GM19238 (cell line): ENCODE measurements at regions not wholly inside any gene's neighbourhood (a gene's known extent, or its start where the extent isn't known, plus 50 kb on each side); places are given as distances from the start of the nearest gene placed in this dataset.

Experiments used
- DNase-seq: peaks from one replicate; pipeline ENCODE4 v3.0.0; 2011; ENCODE audit warnings: low spot score; ENCODE audit not compliant: insufficient read length

DNA sequence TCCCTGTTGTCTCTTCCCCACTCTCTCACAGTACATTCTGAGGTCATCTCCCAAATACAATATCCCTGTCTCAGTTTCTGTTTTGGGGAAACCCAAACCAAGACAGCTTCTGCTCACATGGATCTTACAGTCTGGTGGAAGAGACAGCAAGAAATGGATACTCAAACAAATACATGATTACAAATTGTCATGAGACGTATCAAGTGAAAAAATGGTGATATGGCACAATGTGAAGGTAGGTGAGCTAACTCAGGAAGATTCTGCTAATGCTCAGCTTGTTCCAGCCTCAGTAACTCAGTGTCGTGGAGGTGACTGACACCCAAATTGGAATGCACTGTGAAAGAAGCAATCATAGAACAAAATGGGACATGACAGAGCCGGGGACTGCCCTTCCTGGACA, 68.3 kb downstream of the CHST1 start:
- no peak for DNase-seq

- DNase-seq, result no peak
These were observed 68.9 kb downstream of the CHST1 start for GRCh38 chr11:45596571-45596970.

- DNase-seq, result no peak
These were observed 71.4 kb downstream of the CHST1 start for GRCh38 chr11:45593992-45594391.

DNA sequence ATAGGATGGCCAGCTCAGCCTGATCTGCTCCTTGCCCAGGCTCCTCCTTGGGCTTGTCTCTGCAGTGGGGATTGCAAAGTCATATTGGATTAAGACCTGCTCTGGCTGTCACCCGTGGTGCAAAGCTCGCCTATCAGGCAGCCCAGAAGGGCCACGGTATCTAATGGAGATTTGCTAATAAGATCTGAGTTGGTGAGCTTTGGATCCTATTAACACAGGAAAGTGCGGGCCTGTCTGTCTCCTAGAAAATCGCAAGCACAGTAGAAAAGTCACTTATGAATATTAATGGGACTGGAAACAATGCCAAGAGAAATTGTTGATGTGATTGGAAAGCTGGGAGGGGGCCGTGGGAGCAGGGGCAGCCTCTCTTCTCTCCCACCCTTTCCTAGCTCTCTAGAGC, 72.8 kb downstream of the CHST1 start:
- DNase-seq, result no peak

DNA sequence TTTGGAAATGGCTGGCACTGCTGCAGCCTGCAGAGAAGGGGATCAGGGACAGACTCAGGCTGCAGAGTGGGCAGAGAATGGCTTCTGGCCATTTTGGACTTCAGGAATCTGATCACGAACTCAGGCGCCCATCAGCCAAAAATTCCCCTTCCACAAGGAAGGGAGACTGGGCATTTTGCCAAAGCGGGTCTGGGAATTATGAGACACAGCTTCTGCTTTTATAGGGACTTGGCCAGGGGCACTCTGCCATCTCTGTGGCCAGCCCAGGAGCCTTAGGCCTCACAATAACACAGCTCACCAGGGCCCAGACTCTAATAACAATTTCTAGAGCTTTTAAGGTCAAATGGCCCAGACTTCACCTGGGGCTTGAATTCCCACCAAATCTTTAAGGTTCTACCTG, 74.7 kb downstream of the CHST1 start:
- no peak for DNase-seq

GRCh38 chr11:45585205-45585604, 80.2 kb downstream of the CHST1 start:
- DNase-seq, result no peak

DNA sequence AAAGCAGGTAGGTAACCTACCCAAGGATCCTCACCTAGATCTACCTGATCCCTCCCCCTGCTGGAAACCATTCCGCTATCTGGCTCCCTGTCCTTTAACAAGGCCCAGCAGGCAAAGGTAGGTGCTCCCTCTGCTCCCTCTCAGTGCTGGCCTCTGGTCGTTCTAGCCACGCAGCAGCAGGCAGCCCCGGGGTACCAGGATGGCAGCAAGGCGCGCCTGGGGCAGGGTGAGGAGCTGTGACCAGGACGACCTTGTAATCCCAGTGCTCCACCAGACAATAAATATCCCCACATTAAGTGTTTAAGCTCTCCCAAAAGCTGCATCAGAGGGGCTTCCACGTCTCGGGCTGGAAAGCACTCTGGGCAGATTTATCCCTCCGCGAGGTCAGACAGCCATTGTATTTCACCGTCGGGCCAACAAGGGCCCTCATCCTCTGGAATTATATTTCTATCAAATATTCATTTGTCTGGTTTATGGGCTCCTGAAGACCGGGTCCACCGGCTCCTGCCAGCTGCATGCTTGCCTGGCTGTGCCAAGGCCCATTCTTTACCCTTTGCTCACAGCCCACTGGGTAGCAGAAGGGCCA, 81.3 kb downstream of the CHST1 start:
- no peak for DNase-seq

- no peak for DNase-seq
These were observed 85.0 kb downstream of the CHST1 start for GRCh38 chr11:45580399-45580798.

DNA sequence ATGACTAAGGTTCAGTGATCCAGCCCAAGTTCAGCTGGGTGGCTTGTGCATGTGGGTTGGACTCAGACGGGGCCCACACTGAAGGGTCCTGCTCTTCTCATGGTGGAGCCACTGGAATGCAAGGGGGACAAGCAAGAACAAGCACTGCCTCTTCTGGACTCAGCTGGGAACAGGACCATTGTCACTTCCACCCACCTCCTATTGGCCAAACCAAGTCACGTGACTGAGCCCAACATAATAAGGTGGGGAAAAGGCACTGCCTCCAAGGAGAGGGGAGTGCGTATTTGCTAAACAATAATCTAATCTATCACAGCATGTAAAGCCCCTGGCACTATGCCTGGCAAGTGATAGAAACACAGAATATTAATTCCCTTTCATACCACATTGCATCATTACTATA, 87.1 kb downstream of the CHST1 start:
- no peak for DNase-seq

- no peak for DNase-seq
These were observed 87.7 kb downstream of the CHST1 start for GRCh38 chr11:45577752-45578151.

DNA sequence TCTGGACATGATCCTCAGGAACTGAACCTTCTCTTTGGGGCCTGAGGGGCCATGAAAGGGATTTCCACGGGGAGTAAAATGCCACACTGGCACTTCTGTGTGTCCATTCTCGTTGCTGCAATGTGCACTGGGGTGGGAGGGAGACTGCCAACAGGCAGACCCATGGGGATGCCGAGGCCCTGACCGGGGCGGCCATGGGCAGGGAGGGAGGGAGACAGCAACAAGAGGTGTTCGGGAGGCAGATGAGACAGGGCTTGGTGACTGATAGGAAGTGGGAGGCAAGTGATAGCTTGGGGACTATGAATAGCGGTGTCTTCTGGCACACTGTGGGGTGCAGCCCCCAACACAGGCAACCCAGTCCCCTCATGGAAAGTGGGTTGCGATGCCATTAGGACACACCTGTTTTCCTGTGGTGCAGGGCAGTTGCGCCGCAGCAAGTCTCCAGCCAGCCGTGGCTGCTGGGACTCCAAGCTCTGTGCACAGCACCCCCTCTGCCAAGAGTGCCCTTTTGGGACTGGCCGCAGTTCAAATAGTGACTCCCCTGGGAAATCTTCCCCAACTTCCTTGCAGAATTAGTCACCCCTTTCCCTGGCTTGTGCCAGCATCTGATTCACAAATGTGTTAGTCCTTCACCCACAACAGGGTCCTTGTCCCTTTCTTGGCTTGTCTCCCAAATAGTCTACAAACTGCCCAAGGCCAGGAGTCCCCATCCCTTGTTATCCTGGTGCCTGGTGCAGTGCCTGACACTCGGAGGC, 88.8 kb downstream of the CHST1 start:
- DNase-seq, result no peak

DNA sequence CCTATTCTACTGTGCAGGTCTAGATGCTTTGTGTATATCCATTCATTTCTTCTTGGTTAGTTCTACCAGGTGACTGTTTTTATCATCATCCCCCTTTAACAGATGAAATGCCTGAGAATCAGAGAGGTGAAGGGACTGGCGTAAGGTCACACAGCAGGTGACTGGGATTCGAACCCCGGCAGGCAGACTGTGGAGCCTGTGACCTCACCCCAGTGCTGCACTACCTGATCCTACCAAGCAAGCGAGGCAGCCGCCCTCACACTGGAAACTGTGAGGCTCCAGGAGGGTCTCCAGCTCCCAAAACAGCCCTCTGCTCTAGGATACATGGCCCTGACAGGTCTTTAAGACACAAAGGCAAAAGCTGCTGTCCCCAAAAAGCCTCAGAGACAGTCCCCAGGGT, 91.7 kb downstream of the CHST1 start:
- DNase-seq, result no peak

DNA sequence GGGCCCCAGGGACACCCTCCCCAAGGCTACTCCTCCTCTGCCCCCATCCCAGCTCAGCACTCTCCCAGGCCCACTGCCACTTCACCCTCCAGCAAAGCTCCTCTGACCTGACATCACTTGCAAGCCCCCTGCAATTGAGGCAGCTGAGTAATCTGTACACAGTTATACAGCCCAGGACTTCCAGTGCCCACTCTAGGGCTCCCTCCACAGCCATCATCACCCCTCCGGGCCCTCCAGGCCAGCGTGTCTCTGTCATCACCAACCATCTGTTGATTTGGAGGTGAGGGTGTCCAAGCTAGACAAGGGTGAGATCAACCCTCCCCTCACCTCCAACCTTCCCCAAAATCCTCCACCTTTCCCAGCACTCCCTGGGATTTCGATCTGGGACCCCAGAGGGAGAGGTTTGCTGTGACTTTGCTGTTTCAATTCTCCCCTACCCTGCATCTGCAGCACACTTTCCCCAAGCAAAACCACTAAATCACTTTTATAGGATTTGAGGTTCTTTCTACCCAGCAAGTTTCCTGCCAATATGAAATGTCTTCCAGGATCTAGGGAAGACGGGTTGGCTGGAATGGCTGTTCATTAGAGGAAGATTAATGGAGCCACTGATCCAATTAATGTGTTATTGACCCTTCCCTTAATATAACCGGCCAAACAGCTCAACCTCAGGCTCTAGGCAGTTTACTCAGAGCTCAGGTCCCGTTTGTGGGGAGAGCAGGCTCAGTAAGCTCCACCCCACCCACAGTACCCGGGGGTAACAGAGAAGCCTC, 92.9 kb downstream of the CHST1 start:
- DNase-seq, result no peak

DNA sequence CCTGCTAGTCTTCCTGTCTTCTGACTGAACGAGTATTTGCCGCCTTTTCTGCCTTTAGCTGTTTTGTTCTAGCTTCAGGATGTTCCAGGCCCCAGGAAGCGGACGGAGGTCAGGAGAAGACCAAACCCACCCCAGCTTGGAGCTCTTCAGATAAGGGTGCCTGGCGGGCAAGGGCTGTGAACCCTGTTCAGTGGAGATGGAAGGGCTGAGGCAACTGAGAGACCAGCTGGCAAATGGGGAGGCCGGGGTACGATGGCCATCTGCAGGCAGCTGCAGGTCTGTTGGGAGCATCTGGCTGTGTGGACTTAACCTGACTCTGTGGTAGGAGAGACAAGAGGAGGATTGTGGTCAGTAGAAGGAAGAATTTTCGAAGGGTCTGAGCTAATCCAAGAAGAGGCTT, 95.6 kb downstream of the CHST1 start:
- DNase-seq, result no peak

- DNase-seq, result no peak
These were observed 97.4 kb downstream of the CHST1 start for GRCh38 chr11:45568049-45568448.

- no peak for DNase-seq
These were observed 99.9 kb downstream of the CHST1 start for GRCh38 chr11:45565446-45565988.

DNA sequence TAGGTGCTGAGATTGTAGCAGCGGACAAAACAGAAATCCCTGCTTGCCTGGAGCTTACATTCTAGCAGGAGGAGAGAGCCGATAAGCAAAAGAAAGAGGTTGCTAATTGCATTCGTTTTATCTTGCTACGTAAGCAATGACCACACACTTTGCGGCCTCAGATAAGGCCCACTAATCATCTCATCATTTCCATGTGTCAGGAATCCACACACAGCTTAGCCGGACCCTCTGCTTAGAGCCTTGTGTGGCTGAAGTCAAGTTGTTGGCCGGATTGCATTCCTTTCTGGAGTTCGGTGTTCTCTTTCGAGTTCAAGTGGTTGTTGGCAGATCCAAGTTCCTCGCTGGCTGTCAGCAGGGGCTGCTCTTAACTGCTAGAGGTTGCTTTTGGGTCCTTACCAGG, 101.6 kb downstream of the CHST1 start:
- no peak for DNase-seq

DNA sequence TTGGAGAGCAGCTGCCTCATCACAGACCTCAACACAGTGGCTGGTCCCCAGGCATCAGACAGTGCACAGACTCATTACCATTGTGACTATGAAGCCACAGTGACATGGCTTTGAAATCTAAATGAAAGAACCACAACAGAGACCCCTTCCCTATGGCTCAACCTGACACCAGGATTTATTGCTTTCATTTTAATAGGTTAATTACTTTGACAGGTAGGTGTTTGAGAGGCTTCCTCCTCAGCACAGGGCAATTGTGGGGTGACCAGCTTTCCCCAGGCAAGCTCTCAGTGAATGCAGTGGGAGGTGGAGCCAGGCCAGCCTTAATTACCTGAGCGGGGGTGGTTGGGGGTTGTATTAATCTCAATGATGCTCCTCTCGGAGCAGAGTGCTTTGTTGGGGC, 102.3 kb downstream of the CHST1 start:
- DNase-seq, result no peak

DNA sequence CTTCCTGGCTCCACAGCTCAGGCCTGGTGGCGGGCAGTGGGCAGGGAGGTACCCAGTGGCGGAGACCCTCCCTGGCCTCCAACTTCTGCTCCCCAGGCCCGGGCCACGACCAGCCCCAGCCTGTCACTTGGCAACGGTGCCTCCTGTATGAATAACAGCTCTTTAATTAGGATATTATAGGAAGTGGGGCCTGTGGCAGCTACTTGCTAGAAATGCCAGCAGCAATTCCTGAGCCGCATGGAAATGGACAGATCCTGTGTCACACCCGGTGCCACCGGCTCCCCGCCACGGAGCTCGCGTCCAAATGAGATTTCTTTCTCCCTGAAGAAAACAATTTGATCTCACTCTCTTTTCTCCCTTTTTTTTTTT, 104.5 kb downstream of the CHST1 start:
- no peak for DNase-seq

DNA sequence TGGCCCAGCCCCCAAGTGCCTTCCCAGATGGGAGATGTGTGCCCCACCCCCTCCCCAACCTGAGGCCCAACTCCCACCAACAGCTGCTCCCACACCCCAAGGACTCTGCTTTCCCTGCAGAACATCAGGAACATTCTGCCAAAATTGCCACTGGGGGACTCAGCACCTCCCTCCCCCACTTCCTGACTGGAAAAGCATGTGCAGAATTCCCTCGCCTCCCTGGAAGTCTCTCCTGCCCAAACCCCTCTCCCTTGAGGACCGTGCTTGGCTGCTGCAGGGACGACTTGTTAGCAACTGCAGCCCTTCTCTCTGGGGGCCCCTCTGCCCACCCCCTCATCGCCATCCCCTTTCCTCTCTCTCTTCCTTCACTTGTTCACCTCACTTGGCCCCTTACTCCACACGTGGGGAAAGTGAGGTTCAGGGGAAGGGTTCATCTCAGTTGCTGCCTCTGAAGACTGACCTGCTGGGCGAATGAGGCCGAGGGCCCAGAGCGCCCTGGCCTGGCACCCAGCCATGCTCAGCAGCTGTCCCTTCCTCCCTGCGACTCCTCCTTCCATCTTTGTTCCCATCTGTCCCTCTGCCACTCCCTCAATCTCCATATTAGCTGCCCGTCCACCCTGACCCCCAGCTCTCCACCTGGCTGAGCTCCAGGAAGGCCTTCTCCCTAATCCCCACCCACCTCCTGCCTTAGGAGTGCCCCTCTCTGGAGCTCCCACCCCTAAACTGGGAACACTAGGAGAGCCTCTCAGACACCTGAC, 105.1 kb downstream of the CHST1 start:
- no peak for DNase-seq

DNA sequence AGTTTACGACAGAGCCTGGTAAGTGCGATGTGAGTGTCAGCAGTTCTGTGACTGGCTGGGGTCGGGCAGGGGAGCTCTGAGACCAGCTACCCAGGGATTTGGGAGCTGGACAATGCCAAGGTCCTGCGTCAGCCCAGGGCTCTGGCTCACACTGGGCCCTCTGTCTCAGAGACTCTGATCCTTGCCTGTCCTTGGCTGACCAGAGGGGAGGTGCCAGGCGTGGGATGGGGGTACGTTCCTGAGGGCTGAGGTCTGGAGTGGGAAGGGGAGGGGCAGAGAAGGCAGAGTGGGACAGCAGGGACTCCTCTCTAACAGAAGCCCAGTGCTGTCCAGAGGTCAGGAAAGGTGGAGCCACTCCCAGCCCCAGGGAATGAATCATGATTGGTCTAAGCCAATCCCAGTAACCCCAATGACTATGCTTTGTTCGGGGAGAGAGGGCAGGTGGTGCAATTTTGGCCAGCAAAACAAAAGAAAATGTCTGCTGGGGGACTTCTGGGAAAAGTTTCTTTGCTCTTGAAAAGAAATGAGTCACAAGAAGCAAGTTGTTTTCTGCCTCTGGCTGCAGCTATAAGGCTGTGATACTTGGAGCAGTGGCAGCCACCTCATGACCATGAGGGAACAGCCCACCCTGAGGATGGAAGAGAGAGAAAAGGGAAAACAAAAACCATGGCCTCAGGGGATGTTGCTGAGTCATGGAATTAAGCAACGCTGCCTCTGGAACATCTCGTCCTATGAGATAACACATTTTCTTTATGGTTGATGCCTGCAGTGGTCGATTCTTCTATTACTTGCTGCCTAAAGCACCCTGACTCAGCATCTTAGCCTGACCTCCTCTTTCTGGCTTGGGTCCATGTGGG, 108.3 kb downstream of the CHST1 start:
- DNase-seq, result no peak
